H1 (cell line): ENCODE measurements at regions not wholly inside any gene's neighbourhood (a gene's known extent, or its start where the extent isn't known, plus 50 kb on each side); places are given as distances from the start of the nearest gene placed in this dataset.

Experiments
- CTCF ChIA-PET: fragments of 300-600 bp; sonication (Branson Sonifier 250); formaldehyde crosslinking; loops from one replicate; lab custom pipeline; 2021; ENCODE audit not compliant: partially characterized antibody; lab: Charles Lee
- POLR2A ChIA-PET: fragments of 300-600 bp; sonication (Branson Sonifier 250); formaldehyde crosslinking; loops from one replicate; lab custom pipeline; 2021; ENCODE audit warnings: inconsistent platforms; ENCODE audit not compliant: partially characterized antibody; lab: Charles Lee
- DNase-seq, 2 experiments: peaks; one replicate each; pipeline versions ENCODE4 v3.0.0 to v3.0.0-alpha.2; 2010 to 2022; ENCODE audit warnings: low spot score in 2 of 2, low read depth in 1 of 2, mixed read lengths in 1 of 2
- FAIRE-seq: peaks from 2 replicates; lab custom pipeline; 2011; peaks lifted over from hg19 to GRCh38; lab: Jason Lieb, UNC
- H2AFZ ChIP-seq: 2 replicates; pipeline ENCODE4 v1.8.1; 2012; ENCODE audit warnings: low read length, inconsistent platforms
- H2AK5ac ChIP-seq: 2 replicates; pipeline ENCODE4 v1.6.1; 2013; ENCODE audit warnings: low read depth, low read length
- H2BK120ac ChIP-seq: replicated peaks from 2 replicates; pipeline ENCODE3; 2013; ENCODE audit warnings: low read depth, low read length, inconsistent platforms
- H2BK12ac ChIP-seq: 2 replicates; pipeline ENCODE4 v1.6.1; 2013; ENCODE audit warnings: low read depth, low read length
- H2BK15ac ChIP-seq: 2 replicates; pipeline ENCODE4 v1.6.1; 2013; ENCODE audit warnings: low read length
- H2BK20ac ChIP-seq: 2 replicates; pipeline ENCODE4 v1.6.1; 2013; ENCODE audit warnings: low read length
- H2BK5ac ChIP-seq: 2 replicates; pipeline ENCODE4 v1.6.1; 2013; ENCODE audit warnings: low read depth, low read length
- H3K14ac ChIP-seq: 2 replicates; pipeline ENCODE4 v1.6.1; 2013; ENCODE audit warnings: inconsistent platforms; ENCODE audit not compliant: insufficient read length
- H3K18ac ChIP-seq: 2 replicates; pipeline ENCODE4 v1.6.1; 2013; ENCODE audit warnings: low read length; ENCODE audit errors: extremely low read depth
- H3K23ac ChIP-seq: 2 replicates; pipeline ENCODE4 v1.6.1; 2013; ENCODE audit warnings: inconsistent platforms; ENCODE audit not compliant: insufficient read length
- H3K23me2 ChIP-seq: 2 replicates; pipeline ENCODE4 v1.6.1; 2013; ENCODE audit warnings: low read depth, low read length
- H3K27ac ChIP-seq: 2 replicates; pipeline ENCODE4 v1.6.1; 2011; ENCODE audit warnings: low read depth, low read length, inconsistent platforms
- H3K27me3 ChIP-seq, 4 experiments: replicated peaks in 1 of 4; 1 replicate in 1 of 4; 2 replicates in 3 of 4; pipeline versions ENCODE4 v1.6.1 to v1.8.1; 2011 to 2013; ENCODE audit warnings: low read length in 3 of 4, mild to moderate bottlenecking in 3 of 4, inconsistent platforms in 2 of 4, mixed read lengths in 2 of 4, moderate library complexity in 1 of 4; ENCODE audit not compliant: control insufficient read depth in 3 of 4, insufficient read depth in 3 of 4; ENCODE audit errors: extremely low read depth in 1 of 4
- H3K36me3 ChIP-seq, 4 experiments: 2 replicates each; pipeline versions ENCODE4 v1.6.1 to v1.8.1; 2011 to 2013; ENCODE audit warnings: mild to moderate bottlenecking in 4 of 4, low read length in 3 of 4, moderate library complexity in 2 of 4, control low read depth in 1 of 4, inconsistent platforms in 1 of 4; ENCODE audit not compliant: insufficient read depth in 4 of 4, control insufficient read depth in 2 of 4
- H3K4ac ChIP-seq: replicated peaks from 2 replicates; pipeline ENCODE3; 2013; ENCODE audit warnings: low read length, low read depth, mixed read lengths, inconsistent platforms; ENCODE audit not compliant: insufficient read length
- H3K4me1 ChIP-seq, 4 experiments: replicated peaks in 1 of 4; 1 replicate in 1 of 4; 2 replicates in 3 of 4; pipeline versions ENCODE4 v1.6.1 to v1.8.1; 2011 to 2013; ENCODE audit warnings: low read length in 3 of 4, inconsistent platforms in 2 of 4, mixed read lengths in 1 of 4; ENCODE audit not compliant: insufficient read depth in 4 of 4, control insufficient read depth in 3 of 4
- H3K4me2 ChIP-seq, 2 experiments: 2 replicates each; pipeline versions ENCODE4 v1.6.1 to v1.8.1; 2011 to 2013; ENCODE audit warnings: low read depth in 2 of 2, low read length in 2 of 2, control low read depth in 1 of 2, inconsistent platforms in 1 of 2, mild to moderate bottlenecking in 1 of 2; ENCODE audit not compliant: insufficient read depth in 1 of 2
- H3K4me3 ChIP-seq, 4 experiments: fragments of 200-600, 300-600 bp in 1 of 4; sonication (generic), shearing (Covaris generic), sonication (Bioruptor Twin) in 1 of 4; 2 replicates each; pipeline versions ENCODE4 v1.5.1 to v1.8.1; 2011 to 2016; ENCODE audit warnings: low read length in 4 of 4, low read depth in 3 of 4, control low read depth in 2 of 4, inconsistent platforms in 2 of 4, mild to moderate bottlenecking in 2 of 4, mixed read lengths in 1 of 4, moderate library complexity in 1 of 4; ENCODE audit not compliant: insufficient read depth in 2 of 4; ENCODE audit errors: extremely low read depth in 1 of 4
- H3K56ac ChIP-seq: replicated peaks from 2 replicates; pipeline ENCODE3; 2013; ENCODE audit warnings: low read depth, mild to moderate bottlenecking, mixed read lengths, low read length, inconsistent platforms; ENCODE audit not compliant: insufficient read length
- H3K79me1 ChIP-seq: 2 replicates; pipeline ENCODE4 v1.6.1; 2013; ENCODE audit warnings: low read depth, low read length, control low read depth
- H3K79me2 ChIP-seq, 2 experiments: 2 replicates each; pipeline versions ENCODE4 v1.6.1 to v1.8.1; 2012 to 2013; ENCODE audit warnings: low read length in 2 of 2, mild to moderate bottlenecking in 2 of 2, inconsistent platforms in 1 of 2; ENCODE audit not compliant: insufficient read depth in 2 of 2, control insufficient read depth in 1 of 2
- H3K9ac ChIP-seq, 4 experiments: replicated peaks in 1 of 4; 1 replicate in 1 of 4; 2 replicates in 3 of 4; pipeline versions ENCODE4 v1.6.1 to v1.8.1; 2011 to 2013; ENCODE audit warnings: low read depth in 3 of 4, low read length in 3 of 4, control low read depth in 2 of 4, mild to moderate bottlenecking in 2 of 4, moderate library complexity in 2 of 4, inconsistent platforms in 1 of 4; ENCODE audit errors: extremely low read depth in 1 of 4
- H3K9me3 ChIP-seq, 2 experiments: 2 replicates each; pipeline versions ENCODE4 v1.6.1 to v1.8.1; 2012 to 2013; ENCODE audit warnings: mild to moderate bottlenecking in 2 of 2, moderate library complexity in 2 of 2, control low read depth in 1 of 2, inconsistent platforms in 1 of 2, low read depth in 1 of 2, low read length in 1 of 2, mixed read lengths in 1 of 2; ENCODE audit not compliant: insufficient read depth in 2 of 2
- H4K20me1 ChIP-seq, 2 experiments: replicated peaks in 1 of 2; 2 replicates each; pipeline versions ENCODE3 to v1.8.1; 2011 to 2013; ENCODE audit warnings: inconsistent platforms in 2 of 2, low read length in 2 of 2, mild to moderate bottlenecking in 1 of 2; ENCODE audit not compliant: insufficient read depth in 2 of 2, control insufficient read depth in 1 of 2
- H4K5ac ChIP-seq: 2 replicates; pipeline ENCODE4 v1.6.1; 2013; ENCODE audit warnings: low read length, low read depth, mixed read lengths, inconsistent platforms; ENCODE audit not compliant: insufficient read length
- H4K8ac ChIP-seq: 2 replicates; pipeline ENCODE4 v1.8.0; 2013; ENCODE audit warnings: mild to moderate bottlenecking, moderate library complexity, low read length, inconsistent platforms; ENCODE audit not compliant: insufficient read depth; ENCODE audit errors: extremely low read depth
- H4K91ac ChIP-seq: replicated peaks from 2 replicates; pipeline ENCODE3; 2013; ENCODE audit warnings: low read length, mixed read lengths, inconsistent platforms; ENCODE audit not compliant: insufficient read length
- EZH2 ChIP-seq: fragments of 200-600 bp; sonication (generic); IDR thresholded peaks from 2 replicates; pipeline ENCODE4 v1.7.1; 2012; ENCODE audit warnings: low read depth, mild to moderate bottlenecking, moderate library complexity, low read length, inconsistent platforms; ENCODE audit not compliant: severe bottlenecking
- MAFK ChIP-seq: IDR thresholded peaks from 2 replicates; pipeline ENCODE4 v1.6.1; 2012; ENCODE audit warnings: low read depth, mild to moderate bottlenecking, improper control_type of control experiment, low read length
- POLR2AphosphoS5 ChIP-seq: IDR thresholded peaks from 2 replicates; pipeline ENCODE4 v1.6.1; 2011; ENCODE audit warnings: low read depth, low read length
- WGBS, 2 experiments: shearing (Covaris generic) in 1 of 2; methylation state at CpG; one replicate each; pipeline versions ENCODE4 v1.1.6 to v1.1.7; 2013 to 2015; ENCODE audit warnings: low lambda C conversion rate in 2 of 2, mixed read lengths in 2 of 2, inconsistent platforms in 1 of 2, low coverage in 1 of 2, missing lambda C conversion rate in 1 of 2; ENCODE audit not compliant: insufficient replicate concordance in 2 of 2, insufficient coverage in 1 of 2, insufficient read length in 1 of 2; ENCODE audit errors: extremely low coverage in 1 of 2, missing lambda C conversion rate in 1 of 2; 5-methylcytosine and 5-hydroxymethylcytosine counted together

- no peak overlapping the region for H3K14ac ChIP-seq
- H2BK15ac ChIP-seq, result no peak overlapping the region
- H3K4me2 ChIP-seq, result peak overlapping the region in 1 of 2 experiments; percentile 77; a peak in 1 of 4 replicates
- peaks cover 2% of the 10 kb centered on the region in 2 experiments for H4K20me1 ChIP-seq
- DNase-seq (no peak), FAIRE-seq (no peak)
- no peak overlapping the region for H4K8ac ChIP-seq
- no peak overlapping the region for H3K4ac ChIP-seq
- no peak overlapping the region for H3K18ac ChIP-seq
- H2BK5ac ChIP-seq, result no peak overlapping the region
- no peak overlapping the region for H2BK12ac ChIP-seq
- no peak overlapping the region for H3K9ac ChIP-seq
- ChIA-PET POLR2A (interaction anchor here (0.7 to 0.9 kb wide), 2 partner anchors 56 to 62 kb away, joined by 3 read pairs; no protein-coding TSS in a partner anchor), CTCF (interaction anchor here (0.5 to 1.6 kb wide), 10 partner anchors 12 to 1017 kb away, joined by 3 to 4 read pairs (median 3); no protein-coding TSS in a partner anchor)
- H2AFZ ChIP-seq, result no peak overlapping the region
- peaks cover 29 to 44% (median 42%) of the 10 kb centered on the region in 4 experiments for H3K27me3 ChIP-seq
- H3K9me3 ChIP-seq, result peaks cover 0 to 10% of the 10 kb centered on the region in 2 experiments; a peak in 2 of 4 replicates
- WGBS, 2 experiments, result 78% methylated on average over 15 of the region's 21 CpGs; no CpG with 5 or more reads in 1 of the 2 experiments
- no peaks in the 10 kb centered on the region for H3K79me2 ChIP-seq
- H3K27ac ChIP-seq, result no peak overlapping the region
- H2AK5ac ChIP-seq, result no peak overlapping the region
- H2BK120ac ChIP-seq, result no peak overlapping the region
- H4K91ac ChIP-seq, result no peak overlapping the region
- H3K4me1 ChIP-seq, result peaks cover 0 to 14% (median 7%) of the 10 kb centered on the region in 4 experiments; a peak in 6 of 7 replicates
- no peak overlapping the region for H3K23ac ChIP-seq
- no peaks in the 10 kb centered on the region for H3K79me1 ChIP-seq
- H3K56ac ChIP-seq, result no peak overlapping the region
- H2BK20ac ChIP-seq, result no peak overlapping the region
- H3K36me3 ChIP-seq, result peaks cover 0 to 5% (median 0%) of the 10 kb centered on the region in 4 experiments; a peak in 1 of 8 replicates
- no peak overlapping the region for H3K4me3 ChIP-seq
- H4K5ac ChIP-seq, result no peak overlapping the region
- peaks cover 7% of the 10 kb centered on the region for H3K23me2 ChIP-seq
- TF ChIP-seq POLR2AphosphoS5, result no peak
- TF ChIP-seq MAFK, result no peak
- no peak for TF ChIP-seq EZH2
Observed at GRCh38 chr20:63103402-63104311, 96.9 kb upstream of the BHLHE23 start.
